Lower leg skin (tissue), 4 donors: ENCODE measurements at regions not wholly inside any gene's neighbourhood (a gene's known extent, or its start where the extent isn't known, plus 50 kb on each side); places are given as distances from the start of the nearest gene placed in this dataset.
A peak's percentile ranks its signal among the peaks of the same experiment; 100 is the strongest.

Source experiments
- DNase-seq, 2 donors: peaks; one replicate each; pipeline ENCODE4 v3.0.0-alpha.2; 2019; ENCODE audit warnings: low spot score in 2 of 2
- H3K4me3 ChIP-seq: fragments of 200-600 bp; sonication (generic); 2 replicates; pipeline ENCODE4 v1.5.1; 2017; ENCODE audit warnings: mild to moderate bottlenecking, low read depth; ENCODE audit not compliant: poor library complexity, severe bottlenecking
- CTCF ChIP-seq, 3 donors: fragments of 450-650 bp; IDR thresholded peaks; one replicate each; pipeline ENCODE4 v1.5.1; 2016; ENCODE audit warnings: antibody characterized with exemption in 3 of 3, mild to moderate bottlenecking in 3 of 3, moderate library complexity in 2 of 3
- POLR2A ChIP-seq, 2 donors: fragments of 450-650 bp; IDR thresholded peaks; one replicate each; pipeline ENCODE4 v1.6.1; 2016 to 2017; ENCODE audit warnings: antibody characterized with exemption in 2 of 2, mild to moderate bottlenecking in 1 of 2, moderate library complexity in 1 of 2
- WGBS, 2 donors: methylation state at CpG; one replicate each; pipeline ENCODE4 v1.1.5; 2018; 5-methylcytosine and 5-hydroxymethylcytosine counted together
- intact Hi-C: fragments of 100-400 bp; cut with DNase I; formaldehyde crosslinking; loops from one replicate; pipeline ENCODE4 v1.15.0; 2023; ENCODE audit warnings: low total_unique reads

GRCh38 chr20:24736131-24736843 is 212.8 kb upstream of the CST7 start:
- WGBS, 2 donors: 55 to 70% methylated on average over 10 of the region's 10 CpGs
- no peak for DNase-seq
- TF ChIP-seq POLR2A (IDR thresholded peaks at IDR 0.05): no peak
- TF ChIP-seq CTCF (IDR thresholded peaks at IDR 0.05): no peak
- intact Hi-C loops: no loop called here
- H3K4me3 ChIP-seq: no peak overlapping the region

DNA sequence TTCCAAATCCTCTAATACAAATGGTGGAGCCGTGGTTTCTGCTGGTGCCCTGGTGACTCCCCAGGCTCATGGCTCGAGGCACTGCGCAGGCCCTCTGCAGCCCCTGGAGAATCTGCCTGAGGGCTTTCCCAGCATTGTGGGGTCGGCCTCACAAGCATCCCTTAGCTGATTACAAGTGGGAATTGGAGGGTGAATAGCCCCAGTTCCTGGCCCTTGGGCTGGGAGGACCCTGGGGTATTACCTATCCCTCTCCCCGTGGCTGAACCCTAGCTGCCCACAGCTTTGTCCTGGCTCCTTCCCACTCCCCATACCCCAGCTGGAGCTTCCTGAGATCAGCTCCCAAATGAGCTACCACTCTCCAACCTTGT is 212.2 kb upstream of the CST7 start:
- 78 to 89% methylated on average over 5 of the region's 5 CpGs for WGBS, 2 donors
- intact Hi-C loops: no loop called here
- TF ChIP-seq CTCF (IDR thresholded peaks at IDR 0.05) (no peak), POLR2A (IDR thresholded peaks at IDR 0.05) (no peak)
- H3K4me3 ChIP-seq: no peak overlapping the region
- DNase-seq: peak in 1 of 2 donors; percentile 67

DNA sequence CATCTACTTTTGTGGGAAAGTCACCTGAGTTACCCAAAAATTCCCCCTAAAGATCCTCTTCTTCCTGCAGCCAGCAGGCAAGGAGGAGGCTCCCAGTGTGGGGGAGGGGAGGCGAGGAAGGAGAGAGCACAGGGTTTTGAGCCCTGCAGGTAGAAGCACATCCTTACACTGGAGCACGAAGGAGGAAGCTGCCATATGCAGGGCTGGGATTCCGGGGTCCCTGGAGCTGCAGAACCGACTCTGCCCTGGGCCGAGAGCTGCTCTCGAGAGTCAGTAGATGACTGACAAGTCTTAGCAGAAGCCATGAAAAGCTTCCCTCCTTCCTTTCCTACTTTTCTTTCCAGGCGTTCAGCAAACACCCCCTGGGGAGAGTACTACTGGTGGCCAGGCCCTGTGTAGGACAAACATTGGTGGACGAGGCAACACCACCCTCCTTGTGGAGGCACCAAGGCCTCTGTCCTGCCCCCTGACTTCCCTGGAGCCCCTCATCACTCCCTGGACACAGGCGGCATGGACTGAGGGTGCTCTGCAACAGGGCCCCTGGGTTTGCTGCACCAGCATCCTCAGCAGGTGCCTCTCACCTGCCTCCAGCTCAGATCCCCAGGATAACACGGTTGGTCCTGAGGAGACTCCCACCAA is 211.7 kb upstream of the CST7 start:
- no peak for TF ChIP-seq POLR2A (IDR thresholded peaks at IDR 0.05)
- no peak for TF ChIP-seq CTCF (IDR thresholded peaks at IDR 0.05)
- WGBS, 2 donors: 85 to 89% methylated on average over 10 of the region's 10 CpGs
- no peak overlapping the region for H3K4me3 ChIP-seq
- intact Hi-C loops: no loop called here
- peak in 1 of 2 donors; percentile 74 for DNase-seq

DNA sequence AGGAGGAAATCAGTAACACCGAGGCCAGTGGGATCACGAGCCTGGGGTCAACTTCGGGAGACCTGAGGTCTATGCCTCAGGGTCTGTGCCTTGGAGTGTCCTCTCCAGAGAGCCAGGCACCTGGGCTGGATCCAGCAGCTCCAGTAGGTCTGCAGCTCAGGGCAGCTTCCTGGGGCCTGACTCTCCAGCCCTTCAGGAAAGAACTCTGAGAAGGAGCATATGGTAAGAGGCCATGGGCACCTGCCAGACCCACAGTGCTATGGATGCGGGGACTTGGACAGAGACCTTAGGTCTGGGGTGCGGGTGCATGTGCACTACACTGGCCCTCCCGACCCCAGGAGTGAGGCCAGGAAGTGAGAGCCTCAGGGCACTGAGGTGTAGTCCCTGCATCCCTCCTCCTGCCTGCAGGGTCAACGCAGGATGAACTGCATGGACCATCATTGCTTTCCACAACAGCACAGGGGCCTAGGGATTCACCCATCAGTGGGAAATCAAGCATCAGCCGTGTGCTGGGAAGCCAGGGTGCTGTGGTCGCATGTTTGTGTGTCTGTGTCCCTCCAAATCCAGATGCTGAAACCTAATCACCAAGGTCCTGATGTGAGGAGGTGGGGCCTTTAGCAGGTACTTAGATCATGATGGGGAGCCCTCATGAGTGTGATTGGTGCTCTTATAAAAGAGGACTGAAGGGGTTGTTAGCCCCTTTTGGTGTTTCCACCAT is 210.9 kb upstream of the CST7 start:
- intact Hi-C loops: no loop called here
- peak in 1 of 2 donors; percentile 58 for DNase-seq
- no peak for TF ChIP-seq CTCF (IDR thresholded peaks at IDR 0.05)
- no peak for TF ChIP-seq POLR2A (IDR thresholded peaks at IDR 0.05)
- 90 to 91% methylated on average over 8 to 9 of the region's 9 CpGs for WGBS, 2 donors
- H3K4me3 ChIP-seq: no peak overlapping the region

DNA sequence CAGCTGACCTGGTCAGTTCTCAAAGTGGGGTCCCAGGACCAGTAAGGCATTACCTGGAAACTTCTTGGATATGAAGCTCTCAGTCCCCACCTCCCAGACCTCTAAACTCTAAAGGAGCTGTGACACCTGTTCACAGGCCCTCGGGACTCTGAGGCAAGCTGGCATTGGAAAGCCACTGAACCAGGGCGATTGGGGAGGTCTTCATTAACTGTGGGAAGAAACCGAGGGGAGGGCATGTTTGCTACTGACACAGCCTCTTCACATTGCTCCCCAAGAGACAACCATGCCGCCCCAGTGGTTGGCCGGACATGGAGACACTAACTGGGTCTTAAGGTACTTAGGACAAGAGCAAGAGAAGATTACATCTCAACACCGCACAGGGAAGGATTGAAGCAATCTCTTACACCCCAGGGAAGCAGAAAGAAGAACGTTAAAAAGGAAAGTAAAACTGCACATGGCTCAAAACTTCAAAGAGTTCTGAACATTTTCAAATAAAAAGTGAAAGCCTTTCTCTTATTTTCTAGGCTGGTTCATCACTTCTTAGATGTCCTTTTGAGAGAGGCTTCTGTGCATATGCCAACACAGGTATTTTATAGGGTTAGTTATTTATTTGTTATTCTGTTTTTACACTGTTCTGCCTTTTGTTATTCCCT is 210.0 kb upstream of the CST7 start:
- 67 to 71% methylated on average over 7 of the region's 7 CpGs for WGBS, 2 donors
- peak in 1 of 2 donors; percentile 49 for DNase-seq
- TF ChIP-seq CTCF (IDR thresholded peaks at IDR 0.05) (no peak), POLR2A (IDR thresholded peaks at IDR 0.05) (no peak)
- intact Hi-C loops: no loop called here
- no peak overlapping the region for H3K4me3 ChIP-seq
